RWPE1 (cell line): ENCODE measurements at regions not wholly inside any gene's neighbourhood (a gene's known extent, or its start where the extent isn't known, plus 50 kb on each side); places are given as distances from the start of the nearest gene placed in this dataset.

Source experiments
- CTCF ChIA-PET: fragments of 350-600 bp; sonication (Branson Sonifier 250); formaldehyde crosslinking; extraction: SDS; loops from one replicate; lab custom pipeline; 2021; lab: Yijun Ruan, JAX
- POLR2A ChIA-PET: fragments of 400-600 bp; formaldehyde crosslinking; extraction: SDS; loops from one replicate; lab custom pipeline; 2020; ENCODE audit warnings: antibody characterized with exemption; ENCODE audit not compliant: low non-redundant PET; lab: Yijun Ruan, JAX
- DNase-seq: peaks from one replicate; pipeline ENCODE4 v3.0.0; 2012; ENCODE audit warnings: low spot score
- H3K27ac ChIP-seq: fragments of 450-650 bp; 2 replicates; pipeline ENCODE4 v1.5.1; 2017
- CTCF ChIP-seq: fragments of 450-650 bp; conservative IDR thresholded peaks from 2 replicates; pipeline ENCODE4 v1.5.1; 2017; ENCODE audit warnings: low read depth, mild to moderate bottlenecking

GRCh38 chr9:99421369-99421768 lies 199.3 kb downstream of the SEC61B start:
- ChIA-PET CTCF (no interaction called here), POLR2A (no interaction called here)
- no peak for DNase-seq
- no peak overlapping the region for H3K27ac ChIP-seq
- no peak for TF ChIP-seq CTCF

DNA sequence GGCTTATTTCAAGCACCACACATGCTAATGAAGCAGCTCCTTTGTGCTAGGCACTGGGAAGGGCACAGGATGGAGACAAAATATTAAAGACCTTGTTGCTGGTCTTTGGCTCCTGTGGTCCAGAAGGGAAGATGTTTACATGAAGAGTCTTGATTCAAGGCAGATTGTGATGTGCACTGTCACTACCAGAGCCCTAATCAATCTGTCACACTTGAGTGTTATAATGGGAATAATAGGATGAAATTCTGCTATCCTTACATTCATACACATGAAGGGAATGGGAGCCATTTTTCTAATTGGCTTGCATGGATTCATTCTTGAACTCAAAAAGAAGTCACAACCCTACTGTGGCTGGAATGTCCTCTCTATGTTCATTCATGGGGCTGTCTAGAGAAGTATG lies 203.0 kb downstream of the SEC61B start:
- no peak for DNase-seq
- CTCF ChIA-PET = interaction anchor here (0.6 kb wide), 1 partner anchor 147 kb away, joined by 3 read pairs; no protein-coding TSS in a partner anchor
- POLR2A ChIA-PET = no interaction called here
- no peak for TF ChIP-seq CTCF
- no peak overlapping the region for H3K27ac ChIP-seq

- POLR2A ChIA-PET = no interaction called here
- CTCF ChIA-PET = no interaction called here
- no peak overlapping the region for H3K27ac ChIP-seq
- TF ChIP-seq CTCF = no peak
- no peak for DNase-seq
Observed at GRCh38 chr9:99425923-99426842, 204.1 kb downstream of the SEC61B start.

- H3K27ac ChIP-seq = no peak overlapping the region
- ChIA-PET CTCF (no interaction called here), POLR2A (interaction anchor here (0.8 kb wide), 1 partner anchor 45 kb away, joined by 3 read pairs; no protein-coding TSS in a partner anchor)
- TF ChIP-seq CTCF = no peak
- DNase-seq = no peak
Observed at GRCh38 chr9:99427260-99427659, 205.2 kb downstream of the SEC61B start.

GRCh38 chr9:99430301-99430700 lies 208.2 kb downstream of the SEC61B start:
- H3K27ac ChIP-seq = no peak overlapping the region
- TF ChIP-seq CTCF = no peak

DNA sequence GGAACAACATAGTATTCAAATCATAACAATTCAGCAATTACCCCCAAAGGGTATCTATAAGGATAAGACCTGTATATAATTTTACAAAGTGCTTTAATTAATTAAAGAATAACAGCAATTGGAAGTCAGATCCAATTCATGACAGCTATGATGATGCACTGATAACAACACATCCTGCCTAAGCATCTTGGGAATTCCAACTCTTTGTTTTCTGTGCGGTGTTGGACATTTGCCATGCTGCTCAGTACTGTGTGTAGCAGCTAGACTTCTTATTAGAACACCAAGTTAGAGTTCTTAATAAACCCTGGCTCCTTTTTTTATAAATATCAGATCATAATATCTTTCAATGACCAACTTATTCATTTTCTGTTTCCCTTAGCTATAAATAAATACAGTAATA lies 209.0 kb downstream of the SEC61B start:
- no peak overlapping the region for H3K27ac ChIP-seq
- no peak for TF ChIP-seq CTCF
- ChIA-PET POLR2A (no interaction called here), CTCF (no interaction called here)
- DNase-seq = no peak

More at GRCh38 chr9:99430301-99430700, 208.2 kb downstream of the SEC61B start:
- CTCF ChIA-PET = no interaction called here
- POLR2A ChIA-PET = no interaction called here
- no peak for DNase-seq
